ENCODE measurements at regions not wholly inside any gene's neighbourhood (a gene's known extent, or its start where the extent isn't known, plus 50 kb on each side); places are given as distances from the start of the nearest gene placed in this dataset.

- DNase-seq, result no peak
Observed at GRCh38 chr3:103060242-103060641, 625.4 kb downstream of the ZPLD1 start.

- no peak for DNase-seq
Observed at GRCh38 chr3:103067963-103068362, 633.1 kb downstream of the ZPLD1 start.

GRCh38 chr3:103075282-103075681 is 640.5 kb downstream of the ZPLD1 start:
- DNase-seq, result no peak

- no peak for DNase-seq
Observed at GRCh38 chr3:103077910-103078309, 643.1 kb downstream of the ZPLD1 start.

- DNase-seq, result no peak
Observed at GRCh38 chr3:103082501-103082900, 647.7 kb downstream of the ZPLD1 start.

GRCh38 chr3:103083848-103084631 is 649.2 kb downstream of the ZPLD1 start:
- no peak for DNase-seq

- no peak for DNase-seq
Observed at GRCh38 chr3:103085465-103085864, 650.6 kb downstream of the ZPLD1 start.

- no peak for DNase-seq
Observed at GRCh38 chr3:103089758-103090157, 654.9 kb downstream of the ZPLD1 start.

- no peak for DNase-seq
Observed at GRCh38 chr3:103105206-103105605, 670.4 kb downstream of the ZPLD1 start.

- no peak for DNase-seq
Observed at GRCh38 chr3:103112273-103112672, 677.5 kb downstream of the ZPLD1 start.

GRCh38 chr3:103126115-103126514 is 691.3 kb downstream of the ZPLD1 start:
- DNase-seq, result no peak

- no peak for DNase-seq
Observed at GRCh38 chr3:103127098-103127630, 692.3 kb downstream of the ZPLD1 start.

GRCh38 chr3:103127737-103128136 is 692.9 kb downstream of the ZPLD1 start:
- no peak for DNase-seq

- no peak for DNase-seq
Observed at GRCh38 chr3:103134023-103134724, 699.4 kb downstream of the ZPLD1 start.

GRCh38 chr3:103136621-103137020 is 701.8 kb downstream of the ZPLD1 start:
- DNase-seq, result no peak

GRCh38 chr3:103137830-103138229 is 703.0 kb downstream of the ZPLD1 start:
- no peak for DNase-seq

- DNase-seq, result no peak
Observed at GRCh38 chr3:103158183-103158582, 723.4 kb downstream of the ZPLD1 start.

- no peak for DNase-seq
Observed at GRCh38 chr3:103166890-103167289, 732.1 kb downstream of the ZPLD1 start.

GRCh38 chr3:103167850-103168249 is 733.0 kb downstream of the ZPLD1 start:
- DNase-seq, result no peak

GRCh38 chr3:103169289-103169688 is 734.5 kb downstream of the ZPLD1 start:
- no peak for DNase-seq

GRCh38 chr3:103170651-103171050 is 735.8 kb downstream of the ZPLD1 start:
- DNase-seq, result no peak

- no peak for DNase-seq
Observed at GRCh38 chr3:103173940-103174339, 739.1 kb downstream of the ZPLD1 start.

GRCh38 chr3:103181160-103181559 is 746.3 kb downstream of the ZPLD1 start:
- no peak for DNase-seq

GRCh38 chr3:103184772-103185171 is 750.0 kb downstream of the ZPLD1 start:
- no peak for DNase-seq

Data from stimulated activated CD4-positive, alpha-beta T cell treated with anti-CD3 and anti-CD28 coated beads, Interleukin-1b, Interleukin-23, amount 100 ng/mL, for 48 hours (primary cell).